Parathyroid adenoma (tissue), 2 donors: ENCODE measurements at regions not wholly inside any gene's neighbourhood (a gene's known extent, or its start where the extent isn't known, plus 50 kb on each side); places are given as distances from the start of the nearest gene placed in this dataset.
"Not testable (repeated sequence)": the region's sequence is repeated elsewhere in the genome, so short reads cannot be mapped to it uniquely, and the experiment has no call there.

ENCODE experiments used
- H2AFZ ChIP-seq: fragments of 300-600 bp; sonication (generic); one replicate; pipeline ENCODE4 v1.7.0; 2017; ENCODE audit warnings: antibody characterized with exemption, mild to moderate bottlenecking
- H3K27ac ChIP-seq: fragments of 300-600 bp; sonication (generic); one replicate; pipeline ENCODE4 v1.7.0; 2017
- H3K27me3 ChIP-seq: fragments of 300-600 bp; sonication (generic); one replicate; pipeline ENCODE4 v1.7.0; 2017; ENCODE audit warnings: low read length; ENCODE audit not compliant: control insufficient read depth, insufficient read depth
- H3K36me3 ChIP-seq: fragments of 300-600 bp; sonication (generic); one replicate; pipeline ENCODE4 v1.7.0; 2017; ENCODE audit warnings: low read length; ENCODE audit not compliant: control insufficient read depth, insufficient read depth
- H3K4me1 ChIP-seq: fragments of 300-600 bp; sonication (generic); one replicate; pipeline ENCODE4 v1.7.0; 2017; ENCODE audit warnings: control low read depth
- H3K4me2 ChIP-seq: fragments of 300-600 bp; sonication (generic); one replicate; pipeline ENCODE4 v1.7.0; 2017; ENCODE audit warnings: low read length
- H3K4me3 ChIP-seq: fragments of 300-600 bp; sonication (generic); one replicate; pipeline ENCODE4 v1.7.0; 2017; ENCODE audit warnings: low read depth, low read length
- H3K79me2 ChIP-seq: fragments of 300-600 bp; sonication (generic); one replicate; pipeline ENCODE4 v1.7.0; 2017; ENCODE audit warnings: control low read depth
- H3K9ac ChIP-seq: fragments of 300-600 bp; sonication (generic); one replicate; pipeline ENCODE4 v1.7.0; 2017; ENCODE audit warnings: mild to moderate bottlenecking
- H3K9me3 ChIP-seq: fragments of 300-600 bp; sonication (generic); one replicate; pipeline ENCODE4 v1.7.0; 2017; ENCODE audit warnings: low read length; ENCODE audit not compliant: control insufficient read depth
- CTCF ChIP-seq: fragments of 300-600 bp; sonication (generic); IDR thresholded peaks from one replicate; pipeline ENCODE4 v1.7.0; 2017; ENCODE audit warnings: antibody characterized with exemption, mild to moderate bottlenecking
- donor health status: primary hyperparathyroidism.

DNA sequence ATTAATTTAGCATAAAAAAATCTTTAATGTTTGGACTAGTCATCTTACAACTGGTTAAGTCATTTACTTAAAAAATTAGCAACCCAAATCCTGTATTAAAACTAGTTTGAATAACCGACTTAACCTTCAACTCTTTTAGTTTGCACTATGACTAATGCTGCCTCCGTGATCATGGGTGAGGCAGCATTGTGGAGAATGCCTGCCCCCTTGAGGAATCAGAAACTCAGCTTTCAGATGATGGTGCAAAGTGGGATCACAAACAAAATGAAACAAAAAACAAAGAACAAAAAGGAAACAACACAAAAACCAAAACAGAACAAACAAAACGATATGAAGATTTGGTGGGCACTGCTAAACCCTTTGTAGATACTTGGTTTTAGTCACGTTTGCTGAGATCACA, 127.0 kb upstream of the PALM2AKAP2 start:
- TF ChIP-seq CTCF, result no peak
- Histone ChIP-seq H3K27ac (no peak overlapping the region), H3K4me2 (no peak overlapping the region)

GRCh38 chr9:109653470-109653869, 126.5 kb upstream of the PALM2AKAP2 start:
- no peak for TF ChIP-seq CTCF
- no peaks in the 10 kb centered on the region for H3K27me3 ChIP-seq
- no peaks in the 10 kb centered on the region for H3K36me3 ChIP-seq
- H3K4me3 ChIP-seq, result no peak overlapping the region
- no peak overlapping the region for H3K27ac ChIP-seq
- no peak overlapping the region for H2AFZ ChIP-seq
- no peaks in the 10 kb centered on the region for H3K79me2 ChIP-seq
- no peaks in the 10 kb centered on the region for H3K4me1 ChIP-seq
- no peak overlapping the region for H3K4me2 ChIP-seq
- H3K9me3 ChIP-seq, result no peaks in the 10 kb centered on the region
- no peak overlapping the region for H3K9ac ChIP-seq

More for the DNA sequence above, 127.0 kb upstream of the PALM2AKAP2 start:
- no peaks in the 10 kb centered on the region for H3K9me3 ChIP-seq
- no peaks in the 10 kb centered on the region for H3K27me3 ChIP-seq
- no peak overlapping the region for H3K4me3 ChIP-seq
- H3K79me2 ChIP-seq, result no peaks in the 10 kb centered on the region
- no peak overlapping the region for H3K9ac ChIP-seq
- H3K4me1 ChIP-seq, result no peaks in the 10 kb centered on the region
- no peaks in the 10 kb centered on the region for H3K36me3 ChIP-seq
- H2AFZ ChIP-seq, result no peak overlapping the region

DNA sequence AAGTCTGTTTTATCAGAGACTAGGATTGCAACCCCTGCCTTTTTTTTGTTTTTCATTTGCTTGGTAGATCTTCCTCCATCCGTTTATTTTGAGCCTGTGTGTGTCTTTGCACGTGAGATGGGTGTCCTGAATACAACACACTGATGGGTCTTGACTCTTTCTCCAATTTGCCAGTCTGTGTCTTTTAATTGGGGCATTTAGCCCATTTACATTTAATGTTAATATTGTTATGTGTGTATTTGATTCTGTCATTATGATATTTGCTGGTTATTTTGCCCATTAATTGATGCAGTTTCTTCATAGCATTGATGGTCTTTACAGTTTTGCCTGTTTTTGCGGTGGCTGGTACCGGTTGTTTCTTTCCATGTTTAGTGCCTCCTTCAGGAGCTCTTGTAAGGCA, 116.0 kb upstream of the PALM2AKAP2 start:
- not testable (repeated sequence) for H2AFZ ChIP-seq, H3K4me3 ChIP-seq, H3K36me3 ChIP-seq, H3K27ac ChIP-seq, H3K9me3 ChIP-seq, H3K9ac ChIP-seq, H3K79me2 ChIP-seq, H3K4me2 ChIP-seq, H3K27me3 ChIP-seq, H3K4me1 ChIP-seq

- not testable (repeated sequence) for H3K36me3 ChIP-seq, H3K79me2 ChIP-seq, H3K9me3 ChIP-seq, H3K4me2 ChIP-seq, H3K27me3 ChIP-seq, H3K4me3 ChIP-seq, H3K4me1 ChIP-seq, H2AFZ ChIP-seq, H3K9ac ChIP-seq, H3K27ac ChIP-seq
Measured at GRCh38 chr9:109665736-109666135, 114.3 kb upstream of the PALM2AKAP2 start.

DNA sequence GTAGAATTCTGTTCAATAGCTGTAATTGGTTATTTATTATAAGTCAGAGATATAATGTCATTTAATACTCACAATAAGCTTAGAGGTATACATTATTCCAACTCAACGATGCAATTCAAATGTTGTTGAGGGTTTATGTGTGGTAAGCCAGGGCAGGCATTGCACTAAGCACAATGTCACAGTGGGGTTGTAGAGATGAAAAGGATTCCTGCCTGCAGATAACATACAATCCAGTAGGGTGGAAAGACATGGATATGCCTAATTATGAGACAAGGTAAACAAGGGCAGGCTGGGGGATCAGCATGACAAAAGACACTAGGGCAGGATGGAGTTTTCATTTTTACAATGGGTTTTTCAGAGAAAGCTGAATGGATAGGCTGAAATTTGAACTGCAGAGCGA, 98.7 kb upstream of the PALM2AKAP2 start:
- Histone ChIP-seq H2AFZ (no peak overlapping the region), H3K9ac (no peak overlapping the region), H3K4me1 (no peaks in the 10 kb centered on the region), H3K36me3 (no peaks in the 10 kb centered on the region), H3K4me3 (no peak overlapping the region), H3K9me3 (no peaks in the 10 kb centered on the region), H3K4me2 (no peak overlapping the region), H3K79me2 (no peaks in the 10 kb centered on the region), H3K27me3 (no peaks in the 10 kb centered on the region), H3K27ac (no peak overlapping the region)
- no peak for TF ChIP-seq CTCF

DNA sequence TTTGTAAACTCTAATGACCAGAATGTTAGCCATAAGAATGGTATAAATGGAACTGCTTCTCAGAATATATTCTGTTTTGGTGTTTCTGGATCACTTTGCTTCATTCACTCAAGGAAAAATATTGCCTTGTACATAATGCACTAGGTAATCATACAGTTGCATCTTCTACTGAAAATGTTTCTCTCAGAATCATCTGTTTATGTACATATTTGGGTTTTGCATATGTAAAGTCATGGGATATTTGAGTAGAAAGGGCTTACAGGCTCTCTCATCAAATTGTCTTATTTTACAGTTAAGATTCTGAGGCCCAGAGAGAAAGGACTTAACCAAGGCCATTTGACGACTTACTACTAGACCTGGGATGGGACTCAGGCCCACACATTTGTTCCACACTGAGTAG, 97.8 kb upstream of the PALM2AKAP2 start:
- H3K4me3 ChIP-seq, result no peak overlapping the region
- H3K27ac ChIP-seq, result no peak overlapping the region
- H2AFZ ChIP-seq, result no peak overlapping the region
- no peak for TF ChIP-seq CTCF
- no peaks in the 10 kb centered on the region for H3K27me3 ChIP-seq
- no peak overlapping the region for H3K4me2 ChIP-seq
- H3K36me3 ChIP-seq, result no peaks in the 10 kb centered on the region
- no peaks in the 10 kb centered on the region for H3K9me3 ChIP-seq
- H3K9ac ChIP-seq, result no peak overlapping the region
- H3K79me2 ChIP-seq, result no peaks in the 10 kb centered on the region
- no peaks in the 10 kb centered on the region for H3K4me1 ChIP-seq
